ENCODE measurements at regions not wholly inside any gene's neighbourhood (a gene's known extent, or its start where the extent isn't known, plus 50 kb on each side); places are given as distances from the start of the nearest gene placed in this dataset.

GRCh38 chr17:79484600-79485418 is 126.0 kb downstream of the RBFOX3 start:
- Mint-ChIP-seq H3K27ac (no peak overlapping the region), H3K9me3 (no peaks in the 10 kb centered on the region), H3K4me3 (no peak overlapping the region), H3K36me3 (no peaks in the 10 kb centered on the region), H3K4me1 (peaks cover 40% of the 10 kb centered on the region), H3K27me3 (ENCODE audit: low read depth) (no peaks in the 10 kb centered on the region)
- DNase-seq (ENCODE audit: low spot score) (no peak), ATAC-seq (no peak)
- POLR2A ChIA-PET: no interaction called here
- TF ChIP-seq PRDM15 (CRISPR knock-in tag; IDR thresholded peaks at IDR 0.05) (no peak), HMGXB4 (CRISPR knock-in tag; IDR thresholded peaks at IDR 0.05) (no peak), NR1H2 (CRISPR knock-in tag; IDR thresholded peaks at IDR 0.05) (no peak), IRF1 (CRISPR knock-in tag; IDR thresholded peaks at IDR 0.05) (no peak), ZMAT4 (CRISPR knock-in tag; IDR thresholded peaks at IDR 0.05) (no peak), ETV6 (CRISPR knock-in tag; IDR thresholded peaks at IDR 0.05) (no peak), TEAD1 (CRISPR knock-in tag; IDR thresholded peaks at IDR 0.05) (no peak), NR3C1 (CRISPR knock-in tag; conservative IDR thresholded peaks at IDR 0.05; ENCODE audit: low read depth) (no peak), FOXJ3 (CRISPR knock-in tag; IDR thresholded peaks at IDR 0.05; ENCODE audit: borderline replicate concordance) (no peak), E2F5 (CRISPR knock-in tag; IDR thresholded peaks at IDR 0.05) (no peak), CREB1 (CRISPR knock-in tag; IDR thresholded peaks at IDR 0.05) (no peak), ATF2 (CRISPR knock-in tag; IDR thresholded peaks at IDR 0.05; ENCODE audit: borderline replicate concordance, low read depth) (no peak)
- CTCF ChIA-PET: interaction anchor here (1.1 to 1.3 kb wide), 2 partner anchors 124 to 126 kb away, joined by 3 to 4 read pairs; partner anchors contain the start of gene RBFOX3

- Mint-ChIP-seq H3K4me3 (no peak overlapping the region), H3K36me3 (no peaks in the 10 kb centered on the region), H3K4me1 (peaks cover 40% of the 10 kb centered on the region), H3K27ac (no peak overlapping the region), H3K9me3 (no peaks in the 10 kb centered on the region), H3K27me3 (ENCODE audit: low read depth) (no peaks in the 10 kb centered on the region)
- DNase-seq (ENCODE audit: low spot score) (no peak), ATAC-seq (no peak)
- POLR2A ChIA-PET: no interaction called here
- CTCF ChIA-PET: no interaction called here
- TF ChIP-seq ZMAT4 (CRISPR knock-in tag; IDR thresholded peaks at IDR 0.05) (no peak), ATF3 (CRISPR knock-in tag; conservative IDR thresholded peaks at IDR 0.05) (no peak), USF1 (CRISPR knock-in tag; IDR thresholded peaks at IDR 0.05) (no peak), ZNF396 (CRISPR knock-in tag; IDR thresholded peaks at IDR 0.05; ENCODE audit: borderline replicate concordance) (no peak), ZNF416 (CRISPR knock-in tag; IDR thresholded peaks at IDR 0.05) (no peak), ATF2 (CRISPR knock-in tag; IDR thresholded peaks at IDR 0.05; ENCODE audit: borderline replicate concordance, low read depth) (no peak), E2F5 (CRISPR knock-in tag; IDR thresholded peaks at IDR 0.05) (no peak), PRRX2 (CRISPR knock-in tag; IDR thresholded peaks at IDR 0.05) (no peak), FOXK1 (CRISPR knock-in tag; IDR thresholded peaks at IDR 0.05) (no peak), ETV6 (CRISPR knock-in tag; IDR thresholded peaks at IDR 0.05) (no peak)
These were observed 127.0 kb downstream of the RBFOX3 start for GRCh38 chr17:79483842-79484241.

Measured in WTC11 (cell line).